IMR-90 (cell line): ENCODE measurements at regions not wholly inside any gene's neighbourhood (a gene's known extent, or its start where the extent isn't known, plus 50 kb on each side); places are given as distances from the start of the nearest gene placed in this dataset.

Experiments
- ATAC-seq: fragments of 200-7000 bp; cut with Tn5 transposase; 2 replicates; pipeline ENCODE4 v1.9.1; 2020; ENCODE audit warnings: low read depth, mild to moderate bottlenecking, moderate library complexity
- BruUV-seq: library from RNA; stranded (reverse); fragments of 400-500 nt; replicated peaks from 2 replicates; lab custom pipeline; 2021; lab: Mats Ljungman, UMichigan
- CTCF ChIA-PET: fragments of 300-600 bp; formaldehyde crosslinking; extraction: SDS; loops from one replicate; lab custom pipeline; 2021; ENCODE audit warnings: antibody characterized with exemption; lab: Yijun Ruan, JAX
- POLR2A ChIA-PET: fragments of 300-600 bp; sonication (Branson Sonifier 250); formaldehyde crosslinking; loops from one replicate; lab custom pipeline; 2022; ENCODE audit warnings: antibody characterized with exemption; ENCODE audit not compliant: unreplicated experiment; lab: Charles Lee
- DNase-seq: peaks from one replicate; pipeline ENCODE4 v3.0.0; 2013
- H2AFZ ChIP-seq: replicated peaks from 2 replicates; pipeline ENCODE3; 2013; ENCODE audit warnings: low read length, mild to moderate bottlenecking; ENCODE audit not compliant: poor library complexity
- H2AK5ac ChIP-seq: 2 replicates; pipeline ENCODE4 v1.6.1; 2013; ENCODE audit warnings: low read depth, low read length, inconsistent platforms
- H2AK9ac ChIP-seq: replicated peaks from 2 replicates; pipeline ENCODE3; 2013; ENCODE audit warnings: mild to moderate bottlenecking, low read depth, low read length, moderate library complexity; ENCODE audit not compliant: poor library complexity
- H2BK120ac ChIP-seq: 2 replicates; pipeline ENCODE4 v1.6.1; 2013; ENCODE audit warnings: low read depth, low read length, inconsistent platforms
- H2BK15ac ChIP-seq: 3 replicates; pipeline ENCODE4 v1.6.1; 2013; ENCODE audit warnings: low read depth, low read length, inconsistent platforms
- H2BK20ac ChIP-seq: 2 replicates; pipeline ENCODE4 v1.6.1; 2013; ENCODE audit warnings: low read depth, mild to moderate bottlenecking, inconsistent platforms, low read length, moderate library complexity
- H2BK5ac ChIP-seq: 2 replicates; pipeline ENCODE4 v1.6.1; 2013; ENCODE audit warnings: mild to moderate bottlenecking, low read depth, low read length, inconsistent platforms; ENCODE audit not compliant: poor library complexity, severe bottlenecking
- H3K14ac ChIP-seq: replicated peaks from 2 replicates; pipeline ENCODE4 v1.6.1; 2013; ENCODE audit warnings: low read depth, low read length, inconsistent platforms
- H3K18ac ChIP-seq: 2 replicates; pipeline ENCODE4 v1.6.1; 2013; ENCODE audit warnings: low read depth, low read length, control low read depth
- H3K23ac ChIP-seq: 2 replicates; pipeline ENCODE4 v1.6.1; 2013; ENCODE audit warnings: low read depth, low read length, inconsistent platforms
- H3K27ac ChIP-seq: 2 replicates; pipeline ENCODE4 v1.5.1; 2013; ENCODE audit warnings: mild to moderate bottlenecking, control low read depth, low read length; ENCODE audit not compliant: insufficient read depth
- H3K27me3 ChIP-seq: 2 replicates; pipeline ENCODE4 v1.6.1; 2013; ENCODE audit warnings: low read length; ENCODE audit not compliant: control insufficient read depth, insufficient read depth
- H3K36me3 ChIP-seq: 2 replicates; pipeline ENCODE4 v1.6.1; 2013; ENCODE audit warnings: low read length, mixed read lengths; ENCODE audit not compliant: control insufficient read depth, insufficient read depth
- H3K4ac ChIP-seq: 2 replicates; pipeline ENCODE4 v1.6.1; 2013; ENCODE audit warnings: low read depth, low read length, inconsistent platforms
- H3K4me1 ChIP-seq: 2 replicates; pipeline ENCODE4 v1.6.1; 2013; ENCODE audit warnings: low read length, mixed read lengths; ENCODE audit not compliant: control insufficient read depth, insufficient read depth
- H3K4me2 ChIP-seq: 2 replicates; pipeline ENCODE4 v1.6.1; 2013; ENCODE audit warnings: low read depth, mild to moderate bottlenecking, control low read depth, low read length, moderate library complexity
- H3K4me3 ChIP-seq: 2 replicates; pipeline ENCODE4 v1.5.1; 2013; ENCODE audit warnings: low read depth, mild to moderate bottlenecking, control low read depth, low read length, moderate library complexity; ENCODE audit not compliant: insufficient read depth
- H3K56ac ChIP-seq: 2 replicates; pipeline ENCODE4 v1.6.1; 2013; ENCODE audit warnings: low read length, inconsistent platforms; ENCODE audit not compliant: insufficient read depth; ENCODE audit errors: extremely low read depth
- H3K79me1 ChIP-seq, 2 experiments: 2 replicates each; pipeline ENCODE4 v1.6.1; 2013; ENCODE audit warnings: low read length in 2 of 2, inconsistent platforms in 1 of 2, low read depth in 1 of 2
- H3K9ac ChIP-seq: 2 replicates; pipeline ENCODE4 v1.6.1; 2013; ENCODE audit warnings: low read depth, low read length, control low read depth
- H3K9me1 ChIP-seq: 2 replicates; pipeline ENCODE4 v1.6.1; 2013; ENCODE audit warnings: low read length, inconsistent platforms; ENCODE audit not compliant: insufficient read depth
- H3K9me3 ChIP-seq: 2 replicates; pipeline ENCODE4 v1.6.1; 2013; ENCODE audit warnings: low read length; ENCODE audit not compliant: control insufficient read depth, insufficient read depth
- H4K20me1 ChIP-seq: 2 replicates; pipeline ENCODE4 v1.6.1; 2013; ENCODE audit warnings: low read length, inconsistent platforms; ENCODE audit not compliant: insufficient read depth
- H4K5ac ChIP-seq: 2 replicates; pipeline ENCODE4 v1.6.1; 2013; ENCODE audit warnings: mild to moderate bottlenecking, low read depth, low read length, control low read depth
- H4K8ac ChIP-seq, 2 experiments: 2 replicates each; pipeline ENCODE4 v1.6.1; 2013; ENCODE audit warnings: low read depth in 2 of 2, low read length in 2 of 2, control low read depth in 1 of 2, inconsistent platforms in 1 of 2
- H4K91ac ChIP-seq: 2 replicates; pipeline ENCODE4 v1.6.1; 2013; ENCODE audit warnings: low read depth, low read length, inconsistent platforms; ENCODE audit not compliant: insufficient read depth
- BHLHE40 ChIP-seq: fragments of 150-350 bp; IDR thresholded peaks from 2 replicates; pipeline ENCODE4 v1.6.1; 2016; ENCODE audit warnings: mild to moderate bottlenecking, low read depth, low read length
- CEBPB ChIP-seq: IDR thresholded peaks from 2 replicates; pipeline ENCODE4 v1.6.1; 2012; ENCODE audit warnings: low read depth, low read length, improper control_type of control experiment
- CHD1 ChIP-seq: IDR thresholded peaks from 2 replicates; pipeline ENCODE4 v1.6.1; 2012; ENCODE audit warnings: low read depth, low read length, improper control_type of control experiment
- CTCF ChIP-seq: conservative IDR thresholded peaks from 2 replicates; pipeline ENCODE4 v1.5.1; 2012; ENCODE audit warnings: mild to moderate bottlenecking, low read depth, low read length, improper control_type of control experiment
- ELK1 ChIP-seq: fragments of 150-350 bp; IDR thresholded peaks from 2 replicates; pipeline ENCODE4 v1.6.1; 2016; ENCODE audit warnings: low read depth, mild to moderate bottlenecking, low read length, moderate library complexity, borderline replicate concordance
- FOS ChIP-seq: fragments of 150-350 bp; IDR thresholded peaks from 2 replicates; pipeline ENCODE4 v1.6.1; 2016; ENCODE audit warnings: low read depth, low read length
- MAFK ChIP-seq: IDR thresholded peaks from 2 replicates; pipeline ENCODE4 v1.6.1; 2012; ENCODE audit warnings: low read depth, low read length, improper control_type of control experiment
- MAZ ChIP-seq: IDR thresholded peaks from 2 replicates; pipeline ENCODE4 v1.6.1; 2012; ENCODE audit warnings: low read depth, mild to moderate bottlenecking, low read length, improper control_type of control experiment, moderate library complexity, borderline replicate concordance
- MXI1 ChIP-seq: IDR thresholded peaks from 2 replicates; pipeline ENCODE4 v1.6.1; 2012; ENCODE audit warnings: low read depth, mild to moderate bottlenecking, low read length, moderate library complexity, borderline replicate concordance
- NFE2L2 ChIP-seq: fragments of 150-350 bp; IDR thresholded peaks from 2 replicates; pipeline ENCODE4 v1.6.1; 2016; ENCODE audit warnings: low read depth, mild to moderate bottlenecking, low read length
- POLR2A ChIP-seq: IDR thresholded peaks from 2 replicates; pipeline ENCODE4 v1.6.1; 2012; ENCODE audit warnings: mild to moderate bottlenecking, low read depth, low read length
- RAD21 ChIP-seq: IDR thresholded peaks from 2 replicates; pipeline ENCODE4 v1.6.1; 2012; ENCODE audit warnings: low read length, improper control_type of control experiment
- RCOR1 ChIP-seq: IDR thresholded peaks from 2 replicates; pipeline ENCODE4 v1.6.1; 2012; ENCODE audit warnings: mild to moderate bottlenecking, low read length, improper control_type of control experiment; ENCODE audit not compliant: insufficient replicate concordance
- RFX5 ChIP-seq: IDR thresholded peaks from 2 replicates; pipeline ENCODE4 v1.8.0; 2012; ENCODE audit warnings: low read depth, mild to moderate bottlenecking, low read length, moderate library complexity
- SMC3 ChIP-seq: fragments of 150-350 bp; IDR thresholded peaks from 2 replicates; pipeline ENCODE4 v1.6.1; 2016; ENCODE audit warnings: low read depth, mild to moderate bottlenecking, antibody characterized with exemption, low read length, moderate library complexity
- USF2 ChIP-seq: fragments of 150-350 bp; IDR thresholded peaks from 2 replicates; pipeline ENCODE4 v1.6.1; 2017; ENCODE audit warnings: mild to moderate bottlenecking, antibody characterized with exemption, low read length, low read depth
- WGBS, 2 experiments: methylation state at CpG; one replicate each; pipeline versions ENCODE4 v1.1.5 to v1.1.7; 2013; ENCODE audit warnings: missing lambda C conversion rate in 2 of 2; ENCODE audit not compliant: insufficient read length in 1 of 2; ENCODE audit errors: extremely low coverage in 2 of 2; 5-methylcytosine and 5-hydroxymethylcytosine counted together
- dilution Hi-C: fragments of 300-500 bp; cut with HindIII; formaldehyde crosslinking; loops from one replicate; pipeline ENCODE4 v1.14.3; 2018; ENCODE audit warnings: low sequenced_read_pairs; ENCODE audit not compliant: unreplicated experiment
- in situ Hi-C: fragments of 300-500 bp; cut with MboI; formaldehyde crosslinking; loops from 3 replicates; pipeline ENCODE4 v1.14.3; 2019; ENCODE audit warnings: low sequenced_read_pairs, inconsistent platforms, mixed read lengths
- intact Hi-C: fragments of 100-400 bp; cut with micrococcal nuclease; formaldehyde crosslinking; loops from 2 replicates; pipeline ENCODE4 v1.10.0; 2022

- H3K56ac ChIP-seq = no peak overlapping the region
- H2AK5ac ChIP-seq = no peak overlapping the region
- TF ChIP-seq POLR2A = no peak
- no peak for TF ChIP-seq USF2
- TF ChIP-seq CHD1 = no peak
- no peak for TF ChIP-seq CEBPB
- no peak for TF ChIP-seq RAD21
- TF ChIP-seq MAFK = no peak
- no peak for TF ChIP-seq BHLHE40
- TF ChIP-seq RFX5 = no peak
- TF ChIP-seq MXI1 = no peak
- TF ChIP-seq NFE2L2 = no peak
- TF ChIP-seq MAZ = no peak
- no peak for TF ChIP-seq SMC3
- TF ChIP-seq ELK1 = no peak
- no peak for TF ChIP-seq CTCF
- no peak for TF ChIP-seq RCOR1
- no peak for TF ChIP-seq FOS
- H2BK120ac ChIP-seq = no peak overlapping the region
- no peak overlapping the region for H2BK5ac ChIP-seq
- no peak overlapping the region for H4K8ac ChIP-seq
- no peak overlapping the region for H3K9ac ChIP-seq
- ChIA-PET POLR2A (no interaction called here), CTCF (no interaction called here)
- H2BK20ac ChIP-seq = no peak overlapping the region
- H4K5ac ChIP-seq = no peak overlapping the region
- DNase-seq = no peak
- H3K14ac ChIP-seq = no peak overlapping the region
- no peak overlapping the region for H4K91ac ChIP-seq
- no peak overlapping the region for H3K4me2 ChIP-seq
- WGBS, 2 experiments = 100% methylated on average over 2 of the region's 6 CpGs; no CpG with 5 or more reads in 1 of the 2 experiments
- in situ Hi-C loops (no loop called here), dilution Hi-C loops (no loop called here), intact Hi-C loops (no loop called here)
- no peaks in the 10 kb centered on the region for H4K20me1 ChIP-seq
- H3K9me1 ChIP-seq = no peaks in the 10 kb centered on the region
- no peak overlapping the region for H3K27ac ChIP-seq
- peaks cover 4% of the 10 kb centered on the region for H3K27me3 ChIP-seq
- no peak overlapping the region for H3K18ac ChIP-seq
- no peaks in the 10 kb centered on the region for H3K9me3 ChIP-seq
- H3K23ac ChIP-seq = no peak overlapping the region
- no peak overlapping the region for H3K4ac ChIP-seq
- H3K4me1 ChIP-seq = peaks cover 3% of the 10 kb centered on the region; the same call in 1 of the 2 replicates
- no peaks in the 10 kb centered on the region for H3K79me1 ChIP-seq
- no peak overlapping the region for H3K4me3 ChIP-seq
- H2BK15ac ChIP-seq = no peak overlapping the region
- BruUV-seq = no TSS peak
- H2AK9ac ChIP-seq = no peak overlapping the region
- no peak for ATAC-seq
- no peak overlapping the region for H2AFZ ChIP-seq
- H3K36me3 ChIP-seq = no peaks in the 10 kb centered on the region
Observed at GRCh38 chr2:200090683-200091082, 135.3 kb downstream of the MAIP1 start.
